ENCODE measurements at regions not wholly inside any gene's neighbourhood (a gene's known extent, or its start where the extent isn't known, plus 50 kb on each side); places are given as distances from the start of the nearest gene placed in this dataset.
"Not testable (repeated sequence)": the region's sequence is repeated elsewhere in the genome, so short reads cannot be mapped to it uniquely, and the experiment has no call there.

- TF ChIP-seq CTCF (IDR thresholded peaks at IDR 0.05) = no peak
- no peak for TF ChIP-seq POLR2A (IDR thresholded peaks at IDR 0.05)
- Histone ChIP-seq H3K4me1 (no peaks in the 10 kb centered on the region), H3K27ac (no peak overlapping the region), H3K9me3 (no peaks in the 10 kb centered on the region), H3K4me3 (no peak overlapping the region), H3K27me3 (no peaks in the 10 kb centered on the region), H3K36me3 (no peaks in the 10 kb centered on the region)
- whole genome bisulfite sequencing (ENCODE audit: insufficient coverage, low coverage, low lambda C conversion rate, missing lambda C conversion rate) = 92% methylated on average over 6 of the region's 13 CpGs
- DNase-seq = no peak
- ATAC-seq = no peak
- intact Hi-C loops (cut with DNase I) = no loop called here
Measured at GRCh38 chr13:100773923-100774663, 99.5 kb upstream of the TMTC4 start.

GRCh38 chr13:100773429-100773828 lies 98.8 kb upstream of the TMTC4 start:
- TF ChIP-seq CTCF (IDR thresholded peaks at IDR 0.05) = no peak
- TF ChIP-seq POLR2A (IDR thresholded peaks at IDR 0.05) = no peak
- Histone ChIP-seq H3K9me3 (no peaks in the 10 kb centered on the region), H3K4me1 (no peaks in the 10 kb centered on the region), H3K36me3 (no peaks in the 10 kb centered on the region), H3K27ac (no peak overlapping the region), H3K27me3 (no peaks in the 10 kb centered on the region), H3K4me3 (no peak overlapping the region)
- DNase-seq = no peak
- WGBS (ENCODE audit: insufficient coverage, low coverage, low lambda C conversion rate, missing lambda C conversion rate) = 65% methylated on average over 3 of the region's 3 CpGs
- no peak for ATAC-seq
- intact Hi-C loops (cut with DNase I) = no loop called here

GRCh38 chr13:100767192-100767591 lies 92.6 kb upstream of the TMTC4 start:
- intact Hi-C loops (cut with DNase I) = no loop called here
- 68% methylated on average over 2 of the region's 2 CpGs for WGBS (ENCODE audit: insufficient coverage, low coverage, low lambda C conversion rate, missing lambda C conversion rate)
- Histone ChIP-seq H3K4me1 (no peaks in the 10 kb centered on the region), H3K27ac (peak overlapping the region in 2 of 3 donors; percentile 0 to 21), H3K4me3 (no peak overlapping the region), H3K36me3 (no peaks in the 10 kb centered on the region), H3K27me3 (no peaks in the 10 kb centered on the region), H3K9me3 (no peaks in the 10 kb centered on the region)
- ATAC-seq (peak in 1 of 4 donors; percentile 14), DNase-seq (no peak)
- TF ChIP-seq POLR2A (IDR thresholded peaks at IDR 0.05) (no peak), CTCF (IDR thresholded peaks at IDR 0.05) (no peak)

- H3K4me3 ChIP-seq; DNase-seq; H3K4me1 ChIP-seq; intact Hi-C loops (cut with DNase I); H3K27ac ChIP-seq; H3K9me3 ChIP-seq; H3K27me3 ChIP-seq; H3K36me3 ChIP-seq: not testable (repeated sequence)
- 91% methylated on average over 3 of the region's 4 CpGs for WGBS (ENCODE audit: insufficient coverage, low coverage, low lambda C conversion rate, missing lambda C conversion rate)
- peak in 3 of 4 donors; percentile 28 to 70 (median 69) for ATAC-seq
Measured at GRCh38 chr13:100766570-100766969, 92.0 kb upstream of the TMTC4 start.

- Histone ChIP-seq H3K9me3 (no peaks in the 10 kb centered on the region), H3K4me3 (no peak overlapping the region), H3K36me3 (no peaks in the 10 kb centered on the region), H3K4me1 (no peaks in the 10 kb centered on the region), H3K27me3 (no peaks in the 10 kb centered on the region), H3K27ac (no peak overlapping the region)
- intact Hi-C loops (cut with DNase I) = no loop called here
- DNase-seq = no peak
- 91% methylated on average over 9 of the region's 9 CpGs for WGBS (ENCODE audit: insufficient coverage, low coverage, low lambda C conversion rate, missing lambda C conversion rate)
- no peak for TF ChIP-seq CTCF (IDR thresholded peaks at IDR 0.05)
- no peak for TF ChIP-seq POLR2A (IDR thresholded peaks at IDR 0.05)
- no peak for ATAC-seq
Measured at GRCh38 chr13:100764937-100765336, 90.3 kb upstream of the TMTC4 start.

GRCh38 chr13:100762126-100762525 lies 87.5 kb upstream of the TMTC4 start:
- H3K36me3 ChIP-seq; DNase-seq; H3K27ac ChIP-seq; H3K4me1 ChIP-seq; ATAC-seq; H3K9me3 ChIP-seq; H3K27me3 ChIP-seq; intact Hi-C loops (cut with DNase I); H3K4me3 ChIP-seq: not testable (repeated sequence)
- 63% methylated on average over 1 of the region's 22 CpGs for WGBS (ENCODE audit: insufficient coverage, low coverage, low lambda C conversion rate, missing lambda C conversion rate)
